BLaER1 (cell line): ENCODE measurements at regions not wholly inside any gene's neighbourhood (a gene's known extent, or its start where the extent isn't known, plus 50 kb on each side); places are given as distances from the start of the nearest gene placed in this dataset.

ENCODE experiments used
- H3K27ac ChIP-seq: shearing (Covaris generic); formaldehyde crosslinking; 2 replicates; pipeline ENCODE4 v1.8.1; 2022
- H3K27me3 ChIP-seq: shearing (Covaris generic); formaldehyde crosslinking; 2 replicates; pipeline ENCODE4 v1.8.1; 2022
- H3K36me3 ChIP-seq: shearing (Covaris generic); formaldehyde crosslinking; 2 replicates; pipeline ENCODE4 v1.8.1; 2022
- H3K4me1 ChIP-seq: shearing (Covaris generic); formaldehyde crosslinking; 2 replicates; pipeline ENCODE4 v1.8.1; 2022
- H3K4me2 ChIP-seq: shearing (Covaris generic); formaldehyde crosslinking; 2 replicates; pipeline ENCODE4 v1.8.1; 2022
- H3K4me3 ChIP-seq: shearing (Covaris generic); formaldehyde crosslinking; 2 replicates; pipeline ENCODE4 v1.8.1; 2022
- H3K9ac ChIP-seq: shearing (Covaris generic); formaldehyde crosslinking; 2 replicates; pipeline ENCODE4 v1.8.1; 2022
- H3K9me3 ChIP-seq: shearing (Covaris generic); formaldehyde crosslinking; 2 replicates; pipeline ENCODE4 v1.8.1; 2022
- H4K20me1 ChIP-seq: shearing (Covaris generic); formaldehyde crosslinking; 2 replicates; pipeline ENCODE4 v1.8.1; 2022
- Cebpa-rat ChIP-seq: shearing (Covaris generic); IDR thresholded peaks from 2 replicates; pipeline ENCODE4 v1.8.1; 2022

GRCh38 chr1:112803906-112804762 lies 89.0 kb upstream of the PPM1J start:
- no peaks in the 10 kb centered on the region for H4K20me1 ChIP-seq
- TF ChIP-seq Cebpa-rat, result no peak
- H3K27ac ChIP-seq, result no peak overlapping the region
- peaks cover 5% of the 10 kb centered on the region; the same call in 1 of the 2 replicates for H3K4me1 ChIP-seq
- no peak overlapping the region for H3K4me3 ChIP-seq
- no peak overlapping the region for H3K9ac ChIP-seq
- H3K36me3 ChIP-seq, result no peaks in the 10 kb centered on the region
- no peaks in the 10 kb centered on the region for H3K27me3 ChIP-seq
- no peaks in the 10 kb centered on the region for H3K9me3 ChIP-seq
- no peak overlapping the region for H3K4me2 ChIP-seq

GRCh38 chr1:112800289-112800688 lies 85.2 kb upstream of the PPM1J start:
- H3K36me3 ChIP-seq, result no peaks in the 10 kb centered on the region
- H3K4me2 ChIP-seq, result no peak overlapping the region
- H3K4me1 ChIP-seq, result peaks cover 9% of the 10 kb centered on the region; the same call in 1 of the 2 replicates
- H3K4me3 ChIP-seq, result no peak overlapping the region
- no peak for TF ChIP-seq Cebpa-rat
- H3K9me3 ChIP-seq, result no peaks in the 10 kb centered on the region
- no peaks in the 10 kb centered on the region for H3K27me3 ChIP-seq
- no peak overlapping the region for H3K9ac ChIP-seq
- H3K27ac ChIP-seq, result no peak overlapping the region
- no peaks in the 10 kb centered on the region for H4K20me1 ChIP-seq

GRCh38 chr1:112798292-112798691 lies 83.2 kb upstream of the PPM1J start:
- Histone ChIP-seq H3K27ac (no peak overlapping the region), H4K20me1 (no peaks in the 10 kb centered on the region), H3K4me3 (no peak overlapping the region), H3K9me3 (no peaks in the 10 kb centered on the region), H3K4me2 (no peak overlapping the region), H3K4me1 (peaks cover 9% of the 10 kb centered on the region; the same call in 1 of the 2 replicates), H3K27me3 (no peaks in the 10 kb centered on the region), H3K36me3 (no peaks in the 10 kb centered on the region), H3K9ac (no peak overlapping the region)
- no peak for TF ChIP-seq Cebpa-rat

- Histone ChIP-seq H3K4me3 (no peak overlapping the region), H3K9ac (no peak overlapping the region), H3K27me3 (no peaks in the 10 kb centered on the region), H3K9me3 (no peaks in the 10 kb centered on the region), H3K27ac (no peak overlapping the region), H3K4me2 (no peak overlapping the region), H3K4me1 (peaks cover 9% of the 10 kb centered on the region; the same call in 1 of the 2 replicates), H4K20me1 (no peaks in the 10 kb centered on the region), H3K36me3 (no peaks in the 10 kb centered on the region)
- TF ChIP-seq Cebpa-rat, result no peak
Observed at GRCh38 chr1:112797224-112797623, 82.1 kb upstream of the PPM1J start.

GRCh38 chr1:112794654-112795239 lies 79.6 kb upstream of the PPM1J start:
- H3K36me3 ChIP-seq, result no peaks in the 10 kb centered on the region
- H3K9ac ChIP-seq, result no peak overlapping the region
- no peaks in the 10 kb centered on the region for H4K20me1 ChIP-seq
- no peak for TF ChIP-seq Cebpa-rat
- H3K4me1 ChIP-seq, result peaks cover 5% of the 10 kb centered on the region; the same call in 1 of the 2 replicates
- H3K27me3 ChIP-seq, result no peaks in the 10 kb centered on the region
- no peak overlapping the region for H3K4me3 ChIP-seq
- H3K4me2 ChIP-seq, result no peak overlapping the region
- no peaks in the 10 kb centered on the region for H3K9me3 ChIP-seq
- no peak overlapping the region for H3K27ac ChIP-seq

- Histone ChIP-seq H3K4me3 (no peak overlapping the region), H3K4me2 (no peak overlapping the region), H3K36me3 (no peaks in the 10 kb centered on the region), H3K9ac (no peak overlapping the region), H3K9me3 (no peaks in the 10 kb centered on the region), H3K27ac (no peak overlapping the region), H3K27me3 (no peaks in the 10 kb centered on the region), H4K20me1 (no peaks in the 10 kb centered on the region), H3K4me1 (peaks cover 2% of the 10 kb centered on the region; the same call in 1 of the 2 replicates)
- no peak for TF ChIP-seq Cebpa-rat
Observed at GRCh38 chr1:112793631-112794565, 78.8 kb upstream of the PPM1J start.

- no peaks in the 10 kb centered on the region for H4K20me1 ChIP-seq
- H3K27ac ChIP-seq, result no peak overlapping the region
- H3K9me3 ChIP-seq, result no peaks in the 10 kb centered on the region
- no peak overlapping the region for H3K4me3 ChIP-seq
- H3K4me2 ChIP-seq, result no peak overlapping the region
- no peaks in the 10 kb centered on the region for H3K4me1 ChIP-seq
- no peaks in the 10 kb centered on the region for H3K27me3 ChIP-seq
- no peak for TF ChIP-seq Cebpa-rat
- H3K9ac ChIP-seq, result no peak overlapping the region
- H3K36me3 ChIP-seq, result no peaks in the 10 kb centered on the region
Observed at GRCh38 chr1:112791723-112792104, 76.6 kb upstream of the PPM1J start.

- Histone ChIP-seq H3K4me1 (no peaks in the 10 kb centered on the region), H3K9ac (no peak overlapping the region), H3K4me2 (no peak overlapping the region), H3K27me3 (no peaks in the 10 kb centered on the region), H4K20me1 (no peaks in the 10 kb centered on the region), H3K27ac (no peak overlapping the region), H3K9me3 (no peaks in the 10 kb centered on the region), H3K36me3 (no peaks in the 10 kb centered on the region), H3K4me3 (no peak overlapping the region)
- no peak for TF ChIP-seq Cebpa-rat
Observed at GRCh38 chr1:112790920-112791722, 76.0 kb upstream of the PPM1J start.

- H3K4me3 ChIP-seq, result no peak overlapping the region
Observed at GRCh38 chr1:112788561-112788960, 73.4 kb upstream of the PPM1J start.

More at GRCh38 chr1:112788561-112788960, 73.4 kb upstream of the PPM1J start:
- Histone ChIP-seq H3K9me3 (no peaks in the 10 kb centered on the region), H3K27ac (no peak overlapping the region), H3K4me2 (no peak overlapping the region), H4K20me1 (no peaks in the 10 kb centered on the region), H3K27me3 (no peaks in the 10 kb centered on the region), H3K4me1 (no peaks in the 10 kb centered on the region), H3K9ac (no peak overlapping the region), H3K36me3 (no peaks in the 10 kb centered on the region)
- no peak for TF ChIP-seq Cebpa-rat
